NCI-H226 (cell line): ENCODE measurements at regions not wholly inside any gene's neighbourhood (a gene's known extent, or its start where the extent isn't known, plus 50 kb on each side); places are given as distances from the start of the nearest gene placed in this dataset.

ENCODE experiments used
- DNase-seq: peaks from one replicate; pipeline ENCODE4 v3.0.0-alpha.2; 2015

DNA sequence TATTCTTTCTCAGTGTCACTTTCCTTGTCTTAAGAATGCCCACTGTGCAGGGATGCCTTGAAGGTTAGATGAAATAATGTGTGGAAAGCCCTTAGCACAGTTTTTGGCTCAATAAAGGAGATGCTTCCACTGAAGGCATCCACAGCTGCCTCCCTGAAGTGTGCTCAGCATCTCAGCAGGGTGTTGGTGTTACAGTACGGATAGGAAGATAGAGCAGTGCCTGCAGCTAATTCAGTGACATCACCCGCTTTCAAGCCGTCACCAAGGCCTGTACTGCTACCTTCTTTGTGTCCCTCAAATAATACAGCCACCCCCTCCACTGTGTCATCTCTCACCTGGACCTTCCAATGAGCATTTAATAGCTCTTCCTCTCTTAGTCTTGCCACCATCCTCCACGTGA lies 59.0 kb downstream of the NDUFS5 start:
- no peak for DNase-seq

DNA sequence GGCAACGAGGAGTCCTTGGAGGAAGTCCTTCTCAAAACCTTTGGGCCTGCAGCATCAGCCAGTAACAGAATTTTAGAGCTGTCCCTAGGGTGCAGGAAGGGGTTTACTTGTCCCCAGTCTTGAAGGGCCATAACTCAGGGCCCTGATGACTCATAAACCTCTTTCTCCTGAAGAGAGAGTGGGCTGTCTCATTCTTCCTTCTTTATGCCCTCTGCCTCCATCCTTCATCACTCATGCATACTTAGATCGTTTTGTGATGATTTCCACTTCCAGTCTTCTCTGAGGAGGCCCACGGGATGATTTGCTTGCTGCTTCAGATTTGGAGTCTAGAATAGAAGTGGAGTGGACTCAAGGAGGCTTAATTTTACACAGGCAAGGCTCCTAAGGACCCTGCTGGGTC lies 60.2 kb downstream of the NDUFS5 start:
- DNase-seq = no peak

GRCh38 chr1:39086865-39087409 lies 60.8 kb downstream of the NDUFS5 start:
- no peak for DNase-seq

DNA sequence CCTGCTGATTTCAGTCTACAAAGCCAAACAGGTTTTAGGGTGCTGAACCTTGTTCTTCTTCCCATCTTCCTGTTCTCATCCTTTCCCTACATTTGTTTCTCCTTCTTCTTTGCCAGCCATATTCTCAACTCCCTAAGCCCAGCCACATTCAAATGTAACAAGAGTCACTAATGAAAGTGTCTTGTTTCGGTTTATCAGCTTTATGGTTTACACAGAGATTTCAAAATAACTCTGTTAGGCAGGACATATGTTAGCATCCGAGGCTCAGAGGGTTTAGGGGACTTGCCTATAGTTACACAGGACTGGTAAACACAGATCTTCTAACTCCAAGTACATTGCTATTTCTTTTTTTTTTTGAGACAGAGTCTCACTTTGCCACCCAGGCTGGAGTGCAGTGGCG lies 61.3 kb downstream of the NDUFS5 start:
- no peak for DNase-seq

GRCh38 chr1:39088658-39089057 lies 62.5 kb downstream of the NDUFS5 start:
- DNase-seq = no peak

- no peak for DNase-seq
Measured at GRCh38 chr1:39089931-39090521, 63.9 kb downstream of the NDUFS5 start.

DNA sequence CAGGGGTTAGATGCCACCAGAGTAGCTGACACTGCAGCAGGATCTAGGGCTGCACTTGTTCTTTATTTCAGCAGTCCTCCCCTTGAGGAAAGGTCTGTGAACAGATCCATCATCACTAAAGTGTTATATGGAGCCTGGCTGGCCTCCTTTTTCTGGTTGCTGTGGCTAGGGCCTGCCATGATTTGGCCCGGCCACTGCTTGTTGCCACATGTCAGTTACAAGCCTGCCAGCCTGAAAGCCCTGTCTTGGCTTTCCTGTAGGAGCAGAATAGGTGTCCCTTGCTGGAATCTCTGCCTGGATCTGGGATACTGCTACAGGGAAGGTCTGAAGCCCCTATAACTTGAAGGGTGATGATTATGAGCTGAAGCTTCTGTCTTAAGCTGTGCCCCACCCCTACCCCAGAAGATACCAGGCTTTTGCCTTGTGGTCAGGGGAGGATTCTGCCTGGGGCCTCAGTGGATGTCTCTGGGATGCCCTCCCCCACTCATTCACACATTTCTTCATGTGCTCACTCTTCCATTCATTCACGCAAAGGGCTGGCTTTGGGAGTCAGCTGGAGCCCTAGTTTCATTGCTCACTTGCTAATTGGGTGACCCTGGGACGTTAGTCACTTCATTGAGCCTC lies 64.7 kb downstream of the NDUFS5 start:
- DNase-seq = no peak

DNA sequence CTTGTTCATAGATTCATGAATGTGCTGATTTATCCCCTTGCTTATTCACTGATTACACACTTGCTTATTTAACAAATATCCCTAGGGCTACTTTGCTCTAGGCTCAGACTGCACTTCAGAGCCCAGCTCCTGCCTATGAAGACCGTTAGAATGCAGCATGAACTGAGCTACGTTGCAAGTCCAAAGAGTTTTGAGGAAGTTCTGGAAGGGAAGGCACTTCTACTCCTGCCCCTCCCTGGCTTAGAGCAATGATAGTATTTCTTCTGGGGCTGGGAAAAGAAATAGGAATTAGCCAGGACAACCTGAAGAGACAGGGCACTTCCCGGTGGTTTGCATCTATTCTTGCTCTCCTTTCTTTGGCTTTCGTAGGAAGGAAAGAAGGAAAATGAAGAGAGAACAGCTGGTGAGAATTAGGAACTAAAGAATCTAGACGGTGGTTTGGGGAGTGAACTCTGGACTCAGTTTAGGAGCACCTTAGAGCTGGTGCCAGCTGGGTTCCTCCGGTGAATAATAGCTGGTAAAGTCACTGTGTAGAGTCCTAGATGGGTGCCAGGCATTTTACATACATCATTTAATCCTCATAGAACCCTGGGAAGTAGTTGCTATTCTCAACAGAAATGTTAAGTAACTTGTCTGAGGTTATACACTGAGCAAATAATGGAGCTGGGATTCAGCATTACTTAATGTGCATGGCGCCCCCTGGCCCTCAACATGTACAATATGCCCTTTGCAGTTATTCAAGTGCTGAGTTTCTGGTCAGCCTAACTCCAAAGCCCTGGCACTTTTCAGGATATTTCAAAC lies 65.9 kb downstream of the NDUFS5 start:
- peak; percentile 36 for DNase-seq

- no peak for DNase-seq
Measured at GRCh38 chr1:39094685-39095084, 68.5 kb downstream of the NDUFS5 start.

DNA sequence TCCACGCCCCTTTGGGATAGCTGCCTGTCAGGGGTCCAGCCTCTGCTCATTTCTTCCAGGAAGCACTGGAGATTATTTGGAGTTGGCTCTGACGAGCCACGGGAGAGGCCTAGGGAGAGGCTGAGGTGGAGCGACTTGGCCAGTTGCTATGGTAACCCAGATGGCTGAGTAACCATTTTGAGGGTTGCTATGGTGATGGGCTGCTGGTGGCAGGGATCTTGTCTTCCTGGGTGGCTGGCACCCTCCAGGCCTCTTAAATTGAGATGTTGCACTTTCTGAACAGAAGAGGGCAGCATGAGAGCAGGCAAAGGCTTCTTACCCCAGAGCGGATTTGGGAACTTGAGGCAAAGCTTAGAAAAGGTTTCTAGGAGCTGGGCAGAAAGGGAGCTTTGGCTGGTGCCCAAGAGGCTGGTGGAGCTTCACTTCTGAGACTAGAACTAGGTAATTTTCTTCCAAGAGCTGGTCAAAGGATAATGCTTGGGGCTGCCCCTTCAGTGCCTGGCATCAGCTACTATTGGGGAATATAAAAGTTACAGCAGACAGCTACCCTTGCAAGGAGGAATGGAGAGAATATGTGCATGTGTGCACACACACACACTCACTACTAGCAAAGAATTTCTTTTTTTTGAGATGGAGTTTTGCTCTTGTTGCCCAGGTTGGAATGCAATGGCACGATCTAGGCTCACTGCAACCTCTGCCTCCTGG lies 72.5 kb downstream of the NDUFS5 start:
- DNase-seq = peak; percentile 91

DNA sequence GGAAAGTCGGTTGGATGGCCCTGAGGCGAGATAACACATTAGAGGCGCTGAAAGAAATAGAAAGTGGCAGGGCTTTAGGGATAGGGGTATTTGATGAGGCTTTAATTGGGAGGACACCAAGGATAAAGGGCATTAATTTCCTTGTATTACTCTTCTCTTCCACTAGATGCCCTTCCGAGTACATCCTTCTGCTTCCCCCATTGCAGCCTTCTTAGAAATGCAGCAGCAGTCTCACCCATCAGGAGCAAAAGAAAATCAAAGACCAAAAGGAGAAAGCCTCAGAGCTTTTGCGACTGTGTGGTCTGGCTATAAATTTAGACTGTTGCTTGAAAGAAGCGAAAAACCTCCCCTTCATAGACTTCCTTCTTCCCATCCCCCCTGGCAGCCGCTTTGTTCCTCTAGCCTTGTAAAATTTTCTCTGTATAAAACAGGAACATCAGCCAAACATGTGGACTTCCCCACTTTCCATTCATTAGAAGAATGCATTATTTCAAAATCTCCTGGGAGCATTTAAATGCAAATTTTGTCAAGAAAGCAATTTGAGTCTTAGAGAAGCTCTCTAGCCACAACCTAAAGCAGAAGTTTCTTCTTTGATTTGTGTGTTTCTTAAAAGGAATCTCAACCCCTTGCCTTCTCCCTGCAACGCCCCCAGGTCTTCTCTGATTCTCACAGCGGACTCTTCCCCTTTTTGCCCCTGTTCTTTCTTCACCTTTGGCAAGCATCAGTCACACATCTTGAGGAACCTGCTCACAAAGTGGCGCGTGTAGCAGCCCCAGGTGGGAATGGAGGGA lies 76.6 kb downstream of the NDUFS5 start:
- peak; percentile 63 for DNase-seq

DNA sequence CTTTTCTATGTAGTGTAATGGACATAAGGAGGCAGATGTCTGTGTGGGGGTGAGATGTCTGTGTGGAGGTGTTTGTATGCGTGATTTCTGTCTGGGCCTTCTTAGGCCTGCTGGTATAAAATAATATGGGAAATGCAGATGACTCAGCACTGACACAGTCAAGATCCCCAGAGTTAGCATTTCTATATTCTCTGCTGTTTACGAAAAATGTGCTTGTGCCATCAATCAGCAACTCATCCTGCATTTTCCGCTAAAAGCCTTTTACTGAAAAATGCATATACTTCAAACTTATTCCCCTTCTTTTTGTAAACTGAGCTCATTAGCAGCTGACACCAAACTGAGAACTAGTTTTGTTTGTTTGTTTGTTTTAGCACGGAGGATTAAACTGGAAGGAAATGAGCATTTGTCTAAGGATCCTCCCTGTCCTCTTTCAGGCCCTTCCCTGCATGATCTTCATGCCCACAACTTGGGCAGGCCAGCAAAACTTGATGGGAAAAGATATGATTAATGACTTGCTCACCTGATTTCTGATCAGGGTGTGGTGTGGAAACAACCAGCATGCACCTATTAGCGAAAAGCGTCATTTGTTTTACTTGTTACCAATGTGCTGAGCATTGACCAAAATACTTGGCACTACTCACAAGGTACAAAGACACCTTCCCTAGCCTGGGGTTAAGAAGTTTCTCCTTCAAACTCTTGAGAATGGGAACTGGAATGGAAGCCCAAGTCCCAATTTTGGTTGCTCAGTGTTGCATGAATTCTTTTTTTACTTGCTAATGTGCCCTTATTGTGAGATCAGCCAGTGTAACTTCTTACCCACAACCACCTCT lies 77.4 kb downstream of the NDUFS5 start:
- peak; percentile 58 for DNase-seq

- DNase-seq = no peak
Measured at GRCh38 chr1:39104158-39105060, 78.3 kb downstream of the NDUFS5 start.

GRCh38 chr1:39105061-39105840 lies 79.1 kb downstream of the NDUFS5 start:
- peak; percentile 47 for DNase-seq

GRCh38 chr1:39105841-39106765 lies 80.0 kb downstream of the NDUFS5 start:
- peak; percentile 47 for DNase-seq

GRCh38 chr1:39106801-39107327 lies 80.7 kb downstream of the NDUFS5 start:
- no peak for DNase-seq

DNA sequence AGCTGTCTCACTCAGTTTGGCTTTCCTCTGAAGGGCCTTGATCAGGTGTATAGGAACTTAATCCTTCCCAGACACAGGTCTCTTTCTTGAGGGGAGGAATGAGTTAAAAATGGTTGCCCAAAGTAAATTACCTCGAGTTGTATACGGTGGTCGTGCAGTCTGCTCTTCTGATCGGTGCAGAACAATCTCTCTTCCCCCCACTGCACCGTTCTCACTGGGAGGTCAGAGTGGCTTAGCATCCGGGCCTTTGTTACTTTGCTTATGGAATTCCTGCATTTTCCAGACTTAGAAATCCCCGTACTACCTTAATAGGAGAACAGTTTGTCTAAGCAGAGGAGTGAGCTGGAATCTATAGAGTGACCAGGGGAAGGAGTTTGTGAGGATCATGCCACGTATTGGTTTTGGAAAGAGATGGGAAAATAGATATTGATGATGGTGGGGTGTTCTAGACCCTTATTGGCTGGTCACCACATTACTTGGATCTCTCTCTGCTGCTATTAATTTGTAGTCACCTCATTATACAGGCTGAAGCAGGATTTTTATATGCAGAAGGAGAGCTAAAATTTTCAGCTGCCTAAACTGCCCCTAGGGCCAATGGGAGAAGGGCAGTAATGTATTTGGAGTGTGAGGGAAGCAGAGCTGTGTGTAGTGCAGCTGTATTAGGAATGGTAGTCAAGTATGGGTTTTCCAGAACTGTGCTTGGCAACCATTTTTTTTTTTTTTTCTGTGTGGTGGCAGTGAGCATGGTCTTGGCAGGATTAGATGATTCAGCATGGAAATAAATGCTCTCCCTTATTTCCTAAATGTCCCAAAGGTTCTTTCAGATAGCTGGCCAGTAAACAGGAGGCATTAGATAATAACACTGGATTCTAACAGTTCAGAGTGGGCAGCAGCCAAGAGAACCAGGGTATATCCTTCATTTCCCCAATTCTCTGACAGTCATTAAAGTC lies 81.5 kb downstream of the NDUFS5 start:
- no peak for DNase-seq
